ENCODE measurements at regions not wholly inside any gene's neighbourhood (a gene's known extent, or its start where the extent isn't known, plus 50 kb on each side); places are given as distances from the start of the nearest gene placed in this dataset.

- TF ChIP-seq ZNF343 (CRISPR knock-in tag; IDR thresholded peaks at IDR 0.05) (no peak), ZNF567 (CRISPR knock-in tag; IDR thresholded peaks at IDR 0.05; ENCODE audit: borderline replicate concordance) (no peak)
- TF ChIP-seq, protein P1, sequence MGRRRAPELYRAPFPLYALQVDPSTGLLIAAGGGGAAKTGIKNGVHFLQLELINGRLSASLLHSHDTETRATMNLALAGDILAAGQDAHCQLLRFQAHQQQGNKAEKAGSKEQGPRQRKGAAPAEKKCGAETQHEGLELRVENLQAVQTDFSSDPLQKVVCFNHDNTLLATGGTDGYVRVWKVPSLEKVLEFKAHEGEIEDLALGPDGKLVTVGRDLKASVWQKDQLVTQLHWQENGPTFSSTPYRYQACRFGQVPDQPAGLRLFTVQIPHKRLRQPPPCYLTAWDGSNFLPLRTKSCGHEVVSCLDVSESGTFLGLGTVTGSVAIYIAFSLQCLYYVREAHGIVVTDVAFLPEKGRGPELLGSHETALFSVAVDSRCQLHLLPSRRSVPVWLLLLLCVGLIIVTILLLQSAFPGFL (CRISPR knock-in tag; IDR thresholded peaks at IDR 0.05), result no peak
- in situ Hi-C loops (cut with HindIII; ENCODE audit: extremely low pct_ligation_motif_present, low pct_unique_long_range_greater_than_20kb), result no loop called here
These were observed 553.3 kb upstream of the KLHL4 start for GRCh38 chrX:86964321-86964720.

GRCh38 chrX:86981326-86981879 is 536.2 kb upstream of the KLHL4 start:
- H3K4me2 ChIP-seq (ENCODE audit: low read depth, low read length), result no peak overlapping the region
- ChIA-PET CTCF (ENCODE audit: low intra/inter-chr PET ratio, low total read pairs) (no interaction called here), POLR2A (no interaction called here)
- no peaks in the 10 kb centered on the region for H3K79me2 ChIP-seq (ENCODE audit: insufficient read depth, low read length)
- H3K9ac ChIP-seq (ENCODE audit: insufficient read depth, low read depth, low read length), result no peak overlapping the region
- no peaks in the 10 kb centered on the region for H3K36me3 ChIP-seq (replicated peaks in 1 of 2; ENCODE audit: control insufficient read depth in 1 of 2, insufficient read depth in 2 of 2, low read length in 2 of 2)
- H3K27me3 ChIP-seq (ENCODE audit: control insufficient read depth in 1 of 2, insufficient read depth in 2 of 2, low read length in 2 of 2), result no peaks in the 10 kb centered on the region
- in situ Hi-C loops (cut with HindIII; ENCODE audit: extremely low pct_ligation_motif_present, low pct_unique_long_range_greater_than_20kb) (no loop called here), intact Hi-C loops (cut with micrococcal nuclease; ENCODE audit: unreplicated experiment) (no loop called here)
- DNase-seq (ENCODE audit: low spot score), result no peak
- WGBS (ENCODE audit: low lambda C conversion rate), result no CpG with 5 or more reads among the region's 2 CpGs
- H2AFZ ChIP-seq (ENCODE audit: low read length), result no peak overlapping the region
- no TSS peak for BruUV-seq (replicated peaks)
- no peak for ATAC-seq
- no peaks in the 10 kb centered on the region for H4K20me1 ChIP-seq (ENCODE audit: insufficient read depth, low read length)
- no peak for FAIRE-seq
- H3K4me3 ChIP-seq (replicated peaks in 1 of 3; ENCODE audit: insufficient read depth in 1 of 3, low read depth in 2 of 3, low read length in 3 of 3), result no peak overlapping the region
- H3K9me3 ChIP-seq (ENCODE audit: low read length), result no peaks in the 10 kb centered on the region
- no peak overlapping the region for H3K27ac ChIP-seq (ENCODE audit: extremely low read length, insufficient read depth, low read length)
- no peaks in the 10 kb centered on the region for H3K4me1 ChIP-seq (ENCODE audit: insufficient read depth, low read length)
- TF ChIP-seq THRA (CRISPR knock-in tag; IDR thresholded peaks at IDR 0.05; ENCODE audit: borderline replicate concordance) (no peak), IRX3 (CRISPR knock-in tag; IDR thresholded peaks at IDR 0.05; ENCODE audit: borderline replicate concordance, low read depth) (no peak), ZFP36 (IDR thresholded peaks at IDR 0.05; ENCODE audit: borderline replicate concordance, low read depth, low read length, partially characterized antibody) (no peak), PHB2 (IDR thresholded peaks at IDR 0.05; ENCODE audit: partially characterized antibody) (no peak), ZNF891 (CRISPR knock-in tag; IDR thresholded peaks at IDR 0.05) (no peak), ZNF282 (IDR thresholded peaks at IDR 0.05; ENCODE audit: partially characterized antibody) (no peak), RAD21 (CRISPR knock-in tag; IDR thresholded peaks at IDR 0.05) (no peak), IKZF1 (IDR thresholded peaks at IDR 0.05) (no peak)
- TF ChIP-seq, protein P2, sequence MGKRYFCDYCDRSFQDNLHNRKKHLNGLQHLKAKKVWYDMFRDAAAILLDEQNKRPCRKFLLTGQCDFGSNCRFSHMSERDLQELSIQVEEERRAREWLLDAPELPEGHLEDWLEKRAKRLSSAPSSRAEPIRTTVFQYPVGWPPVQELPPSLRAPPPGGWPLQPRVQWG (CRISPR knock-in tag; IDR thresholded peaks at IDR 0.05; ENCODE audit: borderline replicate concordance, low read depth), result no peak
- TF ChIP-seq, protein P3, sequence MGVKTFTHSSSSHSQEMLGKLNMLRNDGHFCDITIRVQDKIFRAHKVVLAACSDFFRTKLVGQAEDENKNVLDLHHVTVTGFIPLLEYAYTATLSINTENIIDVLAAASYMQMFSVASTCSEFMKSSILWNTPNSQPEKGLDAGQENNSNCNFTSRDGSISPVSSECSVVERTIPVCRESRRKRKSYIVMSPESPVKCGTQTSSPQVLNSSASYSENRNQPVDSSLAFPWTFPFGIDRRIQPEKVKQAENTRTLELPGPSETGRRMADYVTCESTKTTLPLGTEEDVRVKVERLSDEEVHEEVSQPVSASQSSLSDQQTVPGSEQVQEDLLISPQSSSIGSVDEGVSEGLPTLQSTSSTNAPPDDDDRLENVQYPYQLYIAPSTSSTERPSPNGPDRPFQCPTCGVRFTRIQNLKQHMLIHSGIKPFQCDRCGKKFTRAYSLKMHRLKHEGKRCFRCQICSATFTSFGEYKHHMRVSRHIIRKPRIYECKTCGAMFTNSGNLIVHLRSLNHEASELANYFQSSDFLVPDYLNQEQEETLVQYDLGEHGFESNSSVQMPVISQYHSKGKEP (CRISPR knock-in tag; IDR thresholded peaks at IDR 0.05), result no peak

More at GRCh38 chrX:86964321-86964720, 553.3 kb upstream of the KLHL4 start:
- H3K79me2 ChIP-seq (ENCODE audit: insufficient read depth, low read length), result no peaks in the 10 kb centered on the region
- DNase-seq (ENCODE audit: low spot score), result no peak
- no peak overlapping the region for H3K9ac ChIP-seq (ENCODE audit: insufficient read depth, low read depth, low read length)
- no peaks in the 10 kb centered on the region for H3K36me3 ChIP-seq (replicated peaks in 1 of 2; ENCODE audit: control insufficient read depth in 1 of 2, insufficient read depth in 2 of 2, low read length in 2 of 2)
- no peaks in the 10 kb centered on the region; the same call in 1 of the 2 replicates for H3K9me3 ChIP-seq (ENCODE audit: low read length)
- no peak overlapping the region for H3K4me2 ChIP-seq (ENCODE audit: low read depth, low read length)
- FAIRE-seq, result no peak
- no peak for ATAC-seq
- BruUV-seq (replicated peaks), result no TSS peak
- no peak overlapping the region for H3K4me3 ChIP-seq (replicated peaks in 1 of 3; ENCODE audit: insufficient read depth in 1 of 3, low read depth in 2 of 3, low read length in 3 of 3)
- CTCF ChIA-PET (ENCODE audit: low intra/inter-chr PET ratio, low total read pairs), result no interaction called here
- intact Hi-C loops (cut with micrococcal nuclease; ENCODE audit: unreplicated experiment), result no loop called here
- POLR2A ChIA-PET, result no interaction called here
- no peaks in the 10 kb centered on the region for H3K27me3 ChIP-seq (ENCODE audit: control insufficient read depth in 1 of 2, insufficient read depth in 2 of 2, low read length in 2 of 2)
- no peak overlapping the region for H2AFZ ChIP-seq (ENCODE audit: low read length)
- H3K27ac ChIP-seq (ENCODE audit: extremely low read length, insufficient read depth, low read length), result no peak overlapping the region
- no peaks in the 10 kb centered on the region for H4K20me1 ChIP-seq (ENCODE audit: insufficient read depth, low read length)
- no peaks in the 10 kb centered on the region for H3K4me1 ChIP-seq (ENCODE audit: insufficient read depth, low read length)

All from HepG2 (cell line).